Liver (tissue), 8 donors: ENCODE measurements at regions not wholly inside any gene's neighbourhood (a gene's known extent, or its start where the extent isn't known, plus 50 kb on each side); places are given as distances from the start of the nearest gene placed in this dataset.

Experiments
- DNase-seq: peaks from one replicate; pipeline ENCODE4 v3.0.0-alpha.2; 2017; ENCODE audit warnings: low spot score
- H3K27ac ChIP-seq, 2 donors: one replicate each; pipeline ENCODE4 v1.7.0; 2013; ENCODE audit warnings: inconsistent platforms in 2 of 2, low read length in 2 of 2, control low read depth in 1 of 2, low read depth in 1 of 2, mild to moderate bottlenecking in 1 of 2
- H3K27me3 ChIP-seq, 4 donors: one replicate each; pipeline versions ENCODE4 v1.6.1 to v1.7.0; 2013; ENCODE audit warnings: low read length in 3 of 4, inconsistent platforms in 1 of 4, mild to moderate bottlenecking in 1 of 4, moderate library complexity in 1 of 4; ENCODE audit not compliant: control insufficient read depth in 4 of 4, insufficient read depth in 4 of 4
- H3K36me3 ChIP-seq, 4 donors: one replicate each; pipeline versions ENCODE4 v1.6.1 to v1.7.0; 2013; ENCODE audit warnings: low read length in 3 of 4, mild to moderate bottlenecking in 3 of 4, low read depth in 1 of 4, moderate library complexity in 1 of 4; ENCODE audit not compliant: control insufficient read depth in 4 of 4, insufficient read depth in 3 of 4
- H3K4me1 ChIP-seq, 4 donors: one replicate each; pipeline versions ENCODE4 v1.6.1 to v1.7.0; 2013; ENCODE audit warnings: low read length in 3 of 4, mild to moderate bottlenecking in 3 of 4, moderate library complexity in 1 of 4; ENCODE audit not compliant: control insufficient read depth in 4 of 4, insufficient read depth in 4 of 4
- H3K4me3 ChIP-seq, 3 donors: one replicate each; pipeline versions ENCODE4 v1.6.1 to v1.7.0; 2013; ENCODE audit warnings: low read length in 3 of 3, control low read depth in 1 of 3, low read depth in 1 of 3, mild to moderate bottlenecking in 1 of 3
- H3K9ac ChIP-seq, 2 donors: one replicate each; pipeline ENCODE4 v1.7.0; 2013; ENCODE audit warnings: low read length in 2 of 2, mild to moderate bottlenecking in 2 of 2, moderate library complexity in 2 of 2, control low read depth in 1 of 2, low read depth in 1 of 2
- H3K9me3 ChIP-seq, 4 donors: one replicate each; pipeline versions ENCODE4 v1.6.1 to v1.7.0; 2013; ENCODE audit warnings: low read length in 3 of 4; ENCODE audit not compliant: control insufficient read depth in 4 of 4
- ATF3 ChIP-seq: IDR thresholded peaks from 2 replicates; pipeline ENCODE4 v1.6.1; 2016; ENCODE audit warnings: antibody characterized with exemption
- EGR1 ChIP-seq, 2 donors: IDR thresholded peaks; 2 replicates each; pipeline ENCODE4 v1.6.1; 2016 to 2018; ENCODE audit warnings: antibody characterized with exemption in 2 of 2, low read depth in 2 of 2
- FOXA1 ChIP-seq: IDR thresholded peaks from 2 replicates; pipeline ENCODE4 v1.6.1; 2016; ENCODE audit warnings: antibody characterized with exemption
- FOXA2 ChIP-seq: IDR thresholded peaks from 2 replicates; pipeline ENCODE4 v1.6.1; 2016; ENCODE audit warnings: antibody characterized with exemption
- GABPA ChIP-seq, 2 donors: IDR thresholded peaks in 1 of 2; conservative IDR thresholded peaks in 1 of 2; 2 replicates each; pipeline ENCODE4 v1.6.1; 2016; ENCODE audit warnings: antibody characterized with exemption in 2 of 2, mild to moderate bottlenecking in 1 of 2, moderate library complexity in 1 of 2
- HNF4A ChIP-seq, 2 donors: conservative IDR thresholded peaks; 2 replicates each; pipeline ENCODE4 v1.6.1; 2016; ENCODE audit warnings: antibody characterized with exemption in 2 of 2, mild to moderate bottlenecking in 2 of 2
- HNF4G ChIP-seq: IDR thresholded peaks from 2 replicates; pipeline ENCODE4 v1.6.1; 2016; ENCODE audit warnings: antibody characterized with exemption
- JUND ChIP-seq, 2 donors: IDR thresholded peaks; 2 replicates each; pipeline ENCODE4 v1.6.1; 2016; ENCODE audit warnings: antibody characterized with exemption in 2 of 2
- NR2F2 ChIP-seq: IDR thresholded peaks from 2 replicates; pipeline ENCODE4 v1.6.1; 2016; ENCODE audit warnings: antibody characterized with exemption
- RAD21 ChIP-seq, 2 donors: IDR thresholded peaks; 2 replicates each; pipeline ENCODE4 v1.6.1; 2016; ENCODE audit warnings: antibody characterized with exemption in 2 of 2, mild to moderate bottlenecking in 2 of 2
- REST ChIP-seq: IDR thresholded peaks from 2 replicates; pipeline ENCODE4 v1.6.1; 2016; ENCODE audit warnings: antibody characterized with exemption, mild to moderate bottlenecking
- RXRA ChIP-seq, 2 donors: IDR thresholded peaks; 2 replicates each; pipeline ENCODE4 v1.6.1; 2017 to 2018; ENCODE audit warnings: antibody characterized with exemption in 2 of 2, mild to moderate bottlenecking in 1 of 2
- SP1 ChIP-seq: IDR thresholded peaks from 2 replicates; pipeline ENCODE4 v1.6.1; 2018; ENCODE audit warnings: antibody characterized with exemption, mild to moderate bottlenecking
- TAF1 ChIP-seq: conservative IDR thresholded peaks from 2 replicates; pipeline ENCODE4 v1.6.1; 2016; ENCODE audit warnings: antibody characterized with exemption, mild to moderate bottlenecking
- YY1 ChIP-seq: IDR thresholded peaks from 2 replicates; pipeline ENCODE4 v1.6.1; 2016; ENCODE audit warnings: antibody characterized with exemption, mild to moderate bottlenecking
- ZBTB33 ChIP-seq: IDR thresholded peaks from 2 replicates; pipeline ENCODE4 v1.6.1; 2016; ENCODE audit warnings: antibody characterized with exemption
- WGBS: extraction: QIAGEN DNeasy Blood & Tissue Kit; methylation state at CpG from one replicate; pipeline ENCODE4 v1.1.7; 2013; 5-methylcytosine and 5-hydroxymethylcytosine counted together
- TF ChIP-seq, protein P1 (sequence below): IDR thresholded peaks from 2 replicates; pipeline ENCODE4 v1.6.1; 2016; ENCODE audit warnings: antibody characterized with exemption
- TF ChIP-seq, protein P2 (sequence below): fragments of 150-350 bp; IDR thresholded peaks from 2 replicates; pipeline ENCODE4 v1.5.1; 2017; ENCODE audit warnings: improper control_type of control experiment, low read depth, low read length; ENCODE audit not compliant: missing input control
- donor health status: healthy.
- donor health status: healthy.
- donor health status: healthy.
- donor health status: healthy.
- donor health status: healthy.

DNA sequence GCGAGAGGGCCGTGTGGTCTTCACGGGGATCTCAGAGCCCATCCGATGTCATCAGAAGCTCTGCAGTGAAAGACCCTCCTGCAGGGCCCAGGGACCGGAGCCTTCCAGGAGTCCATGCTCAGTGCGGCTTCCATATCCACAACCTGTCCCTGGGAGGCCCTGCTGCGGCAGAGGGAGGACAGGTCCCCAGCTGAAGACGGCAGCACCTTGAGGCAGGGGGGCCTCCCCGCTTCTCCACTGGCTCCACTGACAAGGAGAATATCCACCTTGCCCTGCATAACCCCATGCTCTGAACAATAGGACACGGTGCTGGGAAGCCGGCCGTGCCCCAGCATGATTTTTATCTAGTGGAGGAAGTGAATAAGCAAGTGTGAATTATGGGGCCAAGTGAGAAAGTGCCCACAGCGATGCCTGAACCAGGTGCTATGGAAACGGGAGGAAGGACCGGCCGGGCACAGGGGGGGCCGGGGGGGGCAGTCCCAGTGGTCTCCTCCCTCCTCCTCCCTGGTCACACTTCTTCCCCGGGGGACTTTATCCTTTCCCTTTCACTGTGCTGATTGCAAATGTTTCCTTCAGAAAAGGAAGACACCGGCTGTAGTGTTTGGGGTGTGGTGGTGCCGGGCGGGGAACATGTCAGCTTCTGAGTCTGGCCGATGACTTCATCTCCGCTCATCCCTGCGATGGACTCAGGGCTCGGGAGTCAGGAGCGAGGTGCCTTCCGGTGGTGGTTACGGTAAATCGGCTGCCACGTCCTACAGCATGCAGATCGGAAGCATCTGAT, 225.1 kb downstream of the ERMARD start:
- Histone ChIP-seq H3K27ac (no peak overlapping the region), H3K4me1 (no peaks in the 10 kb centered on the region), H3K27me3 (no peaks in the 10 kb centered on the region), H3K36me3 (no peaks in the 10 kb centered on the region), H3K9ac (no peak overlapping the region), H3K9me3 (no peaks in the 10 kb centered on the region), H3K4me3 (no peak overlapping the region)
- DNase-seq: no peak
- WGBS: 68% methylated on average over 31 of the region's 31 CpGs
- TF ChIP-seq RAD21 (IDR thresholded peaks at IDR 0.05) (no peak), YY1 (no peak), HNF4A (conservative IDR thresholded peaks at IDR 0.05) (no peak), GABPA (IDR thresholded peaks at IDR 0.05 in 1 of 2, conservative IDR thresholded peaks at IDR 0.05 in 1 of 2) (no peak), FOXA2 (no peak), REST (no peak), NR2F2 (no peak), ATF3 (no peak), FOXA1 (no peak), TAF1 (no peak), JUND (IDR thresholded peaks at IDR 0.05) (no peak), SP1 (no peak)

DNA sequence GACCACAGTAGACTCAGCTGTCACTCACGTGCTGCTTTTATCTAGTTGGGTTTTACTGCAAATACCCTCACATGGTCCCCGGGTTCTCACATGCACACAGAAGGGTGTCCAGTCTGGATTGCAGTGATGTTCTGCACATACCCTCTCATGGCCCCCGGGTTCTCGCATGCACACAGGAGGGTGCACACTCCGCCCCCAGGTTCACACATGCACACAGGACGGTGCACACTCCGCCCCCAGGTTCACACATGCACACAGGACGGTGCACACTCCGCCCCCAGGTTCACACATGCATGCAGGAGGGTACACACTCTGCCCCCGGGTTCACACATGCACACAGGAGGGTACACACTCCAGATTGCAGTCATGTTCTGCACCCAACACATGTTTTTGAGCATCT, 224.3 kb downstream of the ERMARD start:
- no peak overlapping the region for H3K4me3 ChIP-seq
- DNase-seq: no peak

More for the DNA sequence above, 224.3 kb downstream of the ERMARD start:
- Histone ChIP-seq H3K27ac (no peak overlapping the region), H3K36me3 (no peaks in the 10 kb centered on the region), H3K27me3 (no peaks in the 10 kb centered on the region), H3K4me1 (no peaks in the 10 kb centered on the region), H3K9me3 (no peaks in the 10 kb centered on the region), H3K9ac (no peak overlapping the region)
- TF ChIP-seq, protein P1, sequence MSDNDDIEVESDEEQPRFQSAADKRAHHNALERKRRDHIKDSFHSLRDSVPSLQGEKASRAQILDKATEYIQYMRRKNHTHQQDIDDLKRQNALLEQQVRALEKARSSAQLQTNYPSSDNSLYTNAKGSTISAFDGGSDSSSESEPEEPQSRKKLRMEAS: no peak
- no peak for TF ChIP-seq GABPA (IDR thresholded peaks at IDR 0.05 in 1 of 2, conservative IDR thresholded peaks at IDR 0.05 in 1 of 2)
- no peak for TF ChIP-seq REST
- TF ChIP-seq JUND (IDR thresholded peaks at IDR 0.05): no peak
- no peak for TF ChIP-seq FOXA2
- no peak for TF ChIP-seq EGR1 (IDR thresholded peaks at IDR 0.05; ENCODE audit: low read depth in 2 of 2)
- TF ChIP-seq YY1: no peak
- TF ChIP-seq NR2F2: no peak
- no peak for TF ChIP-seq ZBTB33
- TF ChIP-seq HNF4A (conservative IDR thresholded peaks at IDR 0.05): no peak
- no peak for TF ChIP-seq SP1
- TF ChIP-seq FOXA1: no peak
- TF ChIP-seq RAD21 (IDR thresholded peaks at IDR 0.05): no peak
- no peak for TF ChIP-seq HNF4G
- TF ChIP-seq ATF3: no peak
- no peak for TF ChIP-seq TAF1
- TF ChIP-seq, protein P2, sequence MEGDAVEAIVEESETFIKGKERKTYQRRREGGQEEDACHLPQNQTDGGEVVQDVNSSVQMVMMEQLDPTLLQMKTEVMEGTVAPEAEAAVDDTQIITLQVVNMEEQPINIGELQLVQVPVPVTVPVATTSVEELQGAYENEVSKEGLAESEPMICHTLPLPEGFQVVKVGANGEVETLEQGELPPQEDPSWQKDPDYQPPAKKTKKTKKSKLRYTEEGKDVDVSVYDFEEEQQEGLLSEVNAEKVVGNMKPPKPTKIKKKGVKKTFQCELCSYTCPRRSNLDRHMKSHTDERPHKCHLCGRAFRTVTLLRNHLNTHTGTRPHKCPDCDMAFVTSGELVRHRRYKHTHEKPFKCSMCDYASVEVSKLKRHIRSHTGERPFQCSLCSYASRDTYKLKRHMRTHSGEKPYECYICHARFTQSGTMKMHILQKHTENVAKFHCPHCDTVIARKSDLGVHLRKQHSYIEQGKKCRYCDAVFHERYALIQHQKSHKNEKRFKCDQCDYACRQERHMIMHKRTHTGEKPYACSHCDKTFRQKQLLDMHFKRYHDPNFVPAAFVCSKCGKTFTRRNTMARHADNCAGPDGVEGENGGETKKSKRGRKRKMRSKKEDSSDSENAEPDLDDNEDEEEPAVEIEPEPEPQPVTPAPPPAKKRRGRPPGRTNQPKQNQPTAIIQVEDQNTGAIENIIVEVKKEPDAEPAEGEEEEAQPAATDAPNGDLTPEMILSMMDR: no peak
- no peak for TF ChIP-seq RXRA (IDR thresholded peaks at IDR 0.05)
- 85% methylated on average over 10 of the region's 10 CpGs for WGBS
